Activated CD4-positive, alpha-beta memory T cell treated with anti-CD3 and anti-CD28 coated beads for 36 hours (primary cell): ENCODE measurements at regions not wholly inside any gene's neighbourhood (a gene's known extent, or its start where the extent isn't known, plus 50 kb on each side); places are given as distances from the start of the nearest gene placed in this dataset.

Experiments
- CTCF ChIA-PET: fragments of 350-600 bp; sonication (Branson Sonifier 250); formaldehyde crosslinking; loops from one replicate; lab custom pipeline; 2021; ENCODE audit warnings: antibody characterized with exemption, inconsistent platforms; lab: Charles Lee
- POLR2A ChIA-PET: fragments of 350-600 bp; sonication (Branson Sonifier 250); formaldehyde crosslinking; loops from one replicate; lab custom pipeline; 2021; ENCODE audit warnings: antibody characterized with exemption; lab: Charles Lee
- DNase-seq: peaks from one replicate; pipeline ENCODE4 v3.0.0-alpha.2; 2020
- H3K27ac Mint-ChIP-seq: one replicate; pipeline ENCODE4 v1.8.0; 2021; ENCODE audit warnings: mixed read lengths
- H3K27me3 Mint-ChIP-seq: one replicate; pipeline ENCODE4 v1.8.0; 2021; ENCODE audit warnings: mixed read lengths
- H3K36me3 Mint-ChIP-seq: one replicate; pipeline ENCODE4 v1.8.0; 2021; ENCODE audit warnings: mixed read lengths
- H3K4me1 Mint-ChIP-seq: one replicate; pipeline ENCODE4 v1.8.0; 2021; ENCODE audit warnings: low read depth, mixed read lengths
- H3K4me3 Mint-ChIP-seq: one replicate; pipeline ENCODE4 v1.8.0; 2021; ENCODE audit warnings: mild to moderate bottlenecking, mixed read lengths
- H3K9me3 Mint-ChIP-seq: one replicate; pipeline ENCODE4 v1.8.0; 2021; ENCODE audit warnings: mixed read lengths
- intact Hi-C: fragments of 100-400 bp; cut with micrococcal nuclease; formaldehyde crosslinking; loops from one replicate; pipeline ENCODE4 v1.15.1; 2023

GRCh38 chr7:113825832-113826231, 93.0 kb downstream of the PPP1R3A start:
- ChIA-PET CTCF (no interaction called here), POLR2A (no interaction called here)
- Mint-ChIP-seq H3K4me1 (no peaks in the 10 kb centered on the region), H3K4me3 (no peak overlapping the region), H3K36me3 (no peaks in the 10 kb centered on the region), H3K9me3 (no peaks in the 10 kb centered on the region), H3K27me3 (no peaks in the 10 kb centered on the region), H3K27ac (no peak overlapping the region)
- DNase-seq, result no peak
- intact Hi-C loops, result no loop called here

- intact Hi-C loops, result no loop called here
- H3K9me3 Mint-ChIP-seq, result no peaks in the 10 kb centered on the region
- no peaks in the 10 kb centered on the region for H3K27me3 Mint-ChIP-seq
- no peak overlapping the region for H3K4me3 Mint-ChIP-seq
- no peaks in the 10 kb centered on the region for H3K36me3 Mint-ChIP-seq
- DNase-seq, result no peak
- POLR2A ChIA-PET, result no interaction called here
- no peaks in the 10 kb centered on the region for H3K4me1 Mint-ChIP-seq
- CTCF ChIA-PET, result no interaction called here
- no peak overlapping the region for H3K27ac Mint-ChIP-seq
These were observed 94.5 kb downstream of the PPP1R3A start for GRCh38 chr7:113824117-113824823.

GRCh38 chr7:113819474-113819873, 99.3 kb downstream of the PPP1R3A start:
- Mint-ChIP-seq H3K4me1 (no peaks in the 10 kb centered on the region), H3K9me3 (no peaks in the 10 kb centered on the region), H3K36me3 (no peaks in the 10 kb centered on the region), H3K4me3 (no peak overlapping the region), H3K27ac (no peak overlapping the region), H3K27me3 (no peaks in the 10 kb centered on the region)
- CTCF ChIA-PET, result no interaction called here
- intact Hi-C loops, result no loop called here
- DNase-seq, result no peak
- POLR2A ChIA-PET, result no interaction called here

GRCh38 chr7:113816639-113817038, 102.2 kb downstream of the PPP1R3A start:
- no peak overlapping the region for H3K27ac Mint-ChIP-seq
- intact Hi-C loops, result no loop called here
- H3K36me3 Mint-ChIP-seq, result no peaks in the 10 kb centered on the region
- no peak overlapping the region for H3K4me3 Mint-ChIP-seq
- CTCF ChIA-PET, result interaction anchor here (1.1 kb wide), 1 partner anchor 42 kb away, joined by 3 read pairs; no protein-coding TSS in a partner anchor
- H3K27me3 Mint-ChIP-seq, result no peaks in the 10 kb centered on the region
- POLR2A ChIA-PET, result no interaction called here
- no peak for DNase-seq
- H3K9me3 Mint-ChIP-seq, result no peaks in the 10 kb centered on the region
- no peaks in the 10 kb centered on the region for H3K4me1 Mint-ChIP-seq

GRCh38 chr7:113813471-113813870, 105.3 kb downstream of the PPP1R3A start:
- no peaks in the 10 kb centered on the region for H3K9me3 Mint-ChIP-seq
- H3K27ac Mint-ChIP-seq, result no peak overlapping the region
- no peaks in the 10 kb centered on the region for H3K36me3 Mint-ChIP-seq
- intact Hi-C loops, result no loop called here
- DNase-seq, result no peak
- ChIA-PET CTCF (interaction anchor here (0.6 kb wide), 1 partner anchor 15 kb away, joined by 7 read pairs; no protein-coding TSS in a partner anchor), POLR2A (no interaction called here)
- H3K4me3 Mint-ChIP-seq, result no peak overlapping the region
- no peaks in the 10 kb centered on the region for H3K4me1 Mint-ChIP-seq
- no peaks in the 10 kb centered on the region for H3K27me3 Mint-ChIP-seq

- Mint-ChIP-seq H3K4me3 (no peak overlapping the region), H3K27ac (no peak overlapping the region), H3K27me3 (no peaks in the 10 kb centered on the region), H3K9me3 (no peaks in the 10 kb centered on the region), H3K36me3 (no peaks in the 10 kb centered on the region), H3K4me1 (no peaks in the 10 kb centered on the region)
- intact Hi-C loops, result no loop called here
- ChIA-PET POLR2A (no interaction called here), CTCF (interaction anchor here (0.6 kb wide), 2 partner anchors 16 to 17 kb away, joined by 3 to 7 read pairs; no protein-coding TSS in a partner anchor)
- DNase-seq, result no peak
These were observed 106.1 kb downstream of the PPP1R3A start for GRCh38 chr7:113812591-113813255.

- CTCF ChIA-PET, result no interaction called here
These were observed 108.6 kb downstream of the PPP1R3A start for GRCh38 chr7:113810080-113810744.

GRCh38 chr7:113809581-113809980, 109.2 kb downstream of the PPP1R3A start:
- no peaks in the 10 kb centered on the region for H3K9me3 Mint-ChIP-seq
- no peaks in the 10 kb centered on the region for H3K4me1 Mint-ChIP-seq
- intact Hi-C loops, result no loop called here
- DNase-seq, result no peak
- no peaks in the 10 kb centered on the region for H3K36me3 Mint-ChIP-seq
- POLR2A ChIA-PET, result no interaction called here
- no peak overlapping the region for H3K4me3 Mint-ChIP-seq
- CTCF ChIA-PET, result no interaction called here
- H3K27ac Mint-ChIP-seq, result no peak overlapping the region
- no peaks in the 10 kb centered on the region for H3K27me3 Mint-ChIP-seq

More at GRCh38 chr7:113810080-113810744, 108.6 kb downstream of the PPP1R3A start:
- no peaks in the 10 kb centered on the region for H3K36me3 Mint-ChIP-seq
- H3K4me1 Mint-ChIP-seq, result no peaks in the 10 kb centered on the region
- H3K27me3 Mint-ChIP-seq, result no peaks in the 10 kb centered on the region
- intact Hi-C loops, result no loop called here
- DNase-seq, result no peak
- POLR2A ChIA-PET, result no interaction called here
- H3K4me3 Mint-ChIP-seq, result no peak overlapping the region
- H3K9me3 Mint-ChIP-seq, result no peaks in the 10 kb centered on the region
- H3K27ac Mint-ChIP-seq, result no peak overlapping the region

- CTCF ChIA-PET, result no interaction called here
- no peaks in the 10 kb centered on the region for H3K27me3 Mint-ChIP-seq
These were observed 112.0 kb downstream of the PPP1R3A start for GRCh38 chr7:113806633-113807327.

GRCh38 chr7:113805976-113806375, 112.8 kb downstream of the PPP1R3A start:
- Mint-ChIP-seq H3K4me3 (no peak overlapping the region), H3K27me3 (no peaks in the 10 kb centered on the region), H3K36me3 (no peaks in the 10 kb centered on the region), H3K4me1 (no peaks in the 10 kb centered on the region), H3K9me3 (no peaks in the 10 kb centered on the region), H3K27ac (no peak overlapping the region)
- intact Hi-C loops, result no loop called here
- no peak for DNase-seq
- CTCF ChIA-PET, result no interaction called here
- POLR2A ChIA-PET, result no interaction called here

More at GRCh38 chr7:113806633-113807327, 112.0 kb downstream of the PPP1R3A start:
- Mint-ChIP-seq H3K4me1 (no peaks in the 10 kb centered on the region), H3K9me3 (no peaks in the 10 kb centered on the region), H3K4me3 (no peak overlapping the region), H3K36me3 (no peaks in the 10 kb centered on the region), H3K27ac (no peak overlapping the region)
- POLR2A ChIA-PET, result no interaction called here
- intact Hi-C loops, result no loop called here
- no peak for DNase-seq

- H3K27me3 Mint-ChIP-seq, result no peaks in the 10 kb centered on the region
These were observed 114.2 kb downstream of the PPP1R3A start for GRCh38 chr7:113804475-113805095.

GRCh38 chr7:113801751-113802150, 117.1 kb downstream of the PPP1R3A start:
- CTCF ChIA-PET, result no interaction called here
- POLR2A ChIA-PET, result no interaction called here
- H3K27ac Mint-ChIP-seq, result no peak overlapping the region
- no peak for DNase-seq
- intact Hi-C loops, result no loop called here
- no peaks in the 10 kb centered on the region for H3K27me3 Mint-ChIP-seq
- no peaks in the 10 kb centered on the region for H3K9me3 Mint-ChIP-seq
- H3K4me3 Mint-ChIP-seq, result no peak overlapping the region
- no peaks in the 10 kb centered on the region for H3K4me1 Mint-ChIP-seq
- no peaks in the 10 kb centered on the region for H3K36me3 Mint-ChIP-seq

More at GRCh38 chr7:113804475-113805095, 114.2 kb downstream of the PPP1R3A start:
- ChIA-PET POLR2A (no interaction called here), CTCF (no interaction called here)
- intact Hi-C loops, result no loop called here
- H3K27ac Mint-ChIP-seq, result no peak overlapping the region
- H3K4me1 Mint-ChIP-seq, result no peaks in the 10 kb centered on the region
- H3K36me3 Mint-ChIP-seq, result no peaks in the 10 kb centered on the region
- no peak for DNase-seq
- no peak overlapping the region for H3K4me3 Mint-ChIP-seq
- no peaks in the 10 kb centered on the region for H3K9me3 Mint-ChIP-seq
